Endothelial cell (in vitro differentiated cells): ENCODE measurements at regions not wholly inside any gene's neighbourhood (a gene's known extent, or its start where the extent isn't known, plus 50 kb on each side); places are given as distances from the start of the nearest gene placed in this dataset.

Experiments
- DNase-seq: peaks from one replicate; pipeline ENCODE4 v3.0.0; 2021; ENCODE audit warnings: low spot score
- H3K27ac Mint-ChIP-seq: one replicate; pipeline ENCODE4 v1.8.0; 2021; ENCODE audit warnings: mixed read lengths, inconsistent platforms; ENCODE audit not compliant: unreplicated experiment
- H3K27me3 Mint-ChIP-seq: one replicate; pipeline ENCODE4 v1.8.0; 2021; ENCODE audit warnings: mild to moderate bottlenecking, moderate library complexity, mixed read lengths, inconsistent platforms; ENCODE audit not compliant: unreplicated experiment
- H3K36me3 Mint-ChIP-seq: one replicate; pipeline ENCODE4 v1.8.0; 2021; ENCODE audit warnings: mild to moderate bottlenecking, low read depth, mixed read lengths, inconsistent platforms; ENCODE audit not compliant: unreplicated experiment
- H3K4me1 Mint-ChIP-seq: one replicate; pipeline ENCODE4 v1.8.0; 2021; ENCODE audit warnings: mild to moderate bottlenecking, mixed read lengths, inconsistent platforms; ENCODE audit not compliant: unreplicated experiment
- H3K4me3 Mint-ChIP-seq: one replicate; pipeline ENCODE4 v1.8.0; 2021; ENCODE audit warnings: mild to moderate bottlenecking, mixed read lengths, inconsistent platforms; ENCODE audit not compliant: unreplicated experiment
- H3K9me3 Mint-ChIP-seq: one replicate; pipeline ENCODE4 v1.8.0; 2021; ENCODE audit warnings: mixed read lengths, inconsistent platforms; ENCODE audit not compliant: unreplicated experiment
- CTCF ChIP-seq: fragments of 200-600 bp; sonication (generic); IDR thresholded peaks from one replicate; pipeline ENCODE4 v1.5.0; 2021; ENCODE audit warnings: antibody characterized with exemption; ENCODE audit not compliant: unreplicated experiment

DNA sequence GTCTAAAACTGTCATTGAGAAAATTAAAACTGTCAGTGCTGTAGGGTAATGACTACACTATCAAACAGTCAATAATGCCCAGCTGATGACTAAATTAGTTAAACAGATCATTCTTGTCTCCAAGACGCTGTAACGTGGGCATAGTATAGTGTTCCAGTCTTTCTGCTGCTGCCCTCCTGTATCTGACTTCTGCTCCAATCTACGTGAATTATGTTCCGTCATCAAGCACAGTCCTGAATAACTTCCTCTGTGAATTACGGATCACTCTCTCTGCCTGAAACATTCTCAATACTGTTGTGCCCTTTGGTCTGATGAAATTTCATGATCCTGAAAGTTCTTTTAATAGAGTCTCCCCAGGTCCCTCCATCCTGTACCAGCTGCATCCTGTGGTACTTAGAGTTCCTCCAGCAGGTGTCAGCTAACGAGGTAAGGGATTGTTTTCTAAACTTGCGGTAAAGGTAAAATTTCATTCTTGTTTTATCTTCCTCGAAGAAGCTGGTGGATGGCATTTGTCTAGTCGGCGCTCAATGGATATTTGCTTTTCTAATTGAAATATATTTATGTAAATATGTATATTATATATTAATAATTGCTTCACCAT, 393.5 kb upstream of the ADARB2 start:
- no peaks in the 10 kb centered on the region for H3K4me1 Mint-ChIP-seq
- no peaks in the 10 kb centered on the region for H3K27me3 Mint-ChIP-seq
- no peaks in the 10 kb centered on the region for H3K9me3 Mint-ChIP-seq
- no peak for DNase-seq
- H3K4me3 Mint-ChIP-seq: no peak overlapping the region
- H3K36me3 Mint-ChIP-seq: no peaks in the 10 kb centered on the region
- TF ChIP-seq CTCF: no peak
- H3K27ac Mint-ChIP-seq: no peak overlapping the region

DNA sequence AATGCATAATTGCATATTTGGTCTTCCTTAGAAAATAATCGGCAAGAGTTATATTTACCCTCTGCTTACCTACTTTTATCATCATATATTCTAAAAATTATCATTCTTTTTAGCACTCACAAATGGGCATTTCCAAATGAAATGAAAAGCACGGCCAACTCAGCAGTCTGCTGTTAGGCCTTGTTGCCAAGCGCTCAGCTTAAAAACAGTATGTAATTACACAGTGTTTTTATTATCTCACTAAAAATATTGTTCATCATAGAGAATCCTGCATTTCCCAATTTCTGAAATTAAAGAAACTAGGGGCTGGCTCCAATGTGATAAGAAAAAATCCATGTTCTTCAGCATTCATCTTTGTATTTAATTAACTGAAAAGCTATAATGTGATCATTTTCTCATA, 391.7 kb upstream of the ADARB2 start:
- no peaks in the 10 kb centered on the region for H3K36me3 Mint-ChIP-seq
- no peak overlapping the region for H3K4me3 Mint-ChIP-seq
- no peaks in the 10 kb centered on the region for H3K4me1 Mint-ChIP-seq
- H3K9me3 Mint-ChIP-seq: no peaks in the 10 kb centered on the region
- H3K27me3 Mint-ChIP-seq: no peaks in the 10 kb centered on the region
- DNase-seq: no peak
- H3K27ac Mint-ChIP-seq: no peak overlapping the region
- TF ChIP-seq CTCF: no peak

GRCh38 chr10:2124135-2124534, 386.8 kb upstream of the ADARB2 start:
- Mint-ChIP-seq H3K4me3 (no peak overlapping the region), H3K4me1 (no peaks in the 10 kb centered on the region), H3K27me3 (peaks cover 2% of the 10 kb centered on the region), H3K27ac (no peak overlapping the region), H3K9me3 (no peaks in the 10 kb centered on the region), H3K36me3 (no peaks in the 10 kb centered on the region)
- DNase-seq: no peak
- no peak for TF ChIP-seq CTCF

GRCh38 chr10:2122431-2123124, 385.3 kb upstream of the ADARB2 start:
- no peak for DNase-seq
- no peaks in the 10 kb centered on the region for H3K9me3 Mint-ChIP-seq
- no peaks in the 10 kb centered on the region for H3K36me3 Mint-ChIP-seq
- no peaks in the 10 kb centered on the region for H3K4me1 Mint-ChIP-seq
- no peak for TF ChIP-seq CTCF
- no peak overlapping the region for H3K4me3 Mint-ChIP-seq
- H3K27ac Mint-ChIP-seq: no peak overlapping the region
- peaks cover 2% of the 10 kb centered on the region for H3K27me3 Mint-ChIP-seq

DNA sequence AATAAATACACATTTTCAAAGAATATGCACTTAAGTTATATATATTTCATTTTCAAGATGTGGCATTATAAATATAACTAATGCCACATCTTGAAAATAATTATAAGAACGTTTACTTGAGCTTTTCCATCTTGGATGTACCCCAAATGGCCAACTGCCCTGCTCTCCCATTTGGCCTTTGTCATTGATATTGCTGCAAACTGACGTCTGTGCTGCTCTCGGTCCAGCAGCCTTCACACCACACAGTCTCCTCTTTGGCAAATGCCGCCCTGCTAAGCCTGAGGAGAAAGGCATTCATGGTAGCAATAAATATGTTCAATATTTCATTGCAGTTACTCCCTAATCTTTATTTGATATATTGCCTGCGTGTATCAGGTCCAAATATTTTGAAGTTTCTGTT, 384.6 kb upstream of the ADARB2 start:
- Mint-ChIP-seq H3K27ac (no peak overlapping the region), H3K27me3 (peaks cover 2% of the 10 kb centered on the region), H3K9me3 (no peaks in the 10 kb centered on the region), H3K4me1 (no peaks in the 10 kb centered on the region), H3K4me3 (no peak overlapping the region), H3K36me3 (no peaks in the 10 kb centered on the region)
- TF ChIP-seq CTCF: no peak
- DNase-seq: no peak
